ENCODE measurements at regions not wholly inside any gene's neighbourhood (a gene's known extent, or its start where the extent isn't known, plus 50 kb on each side); places are given as distances from the start of the nearest gene placed in this dataset.

DNA sequence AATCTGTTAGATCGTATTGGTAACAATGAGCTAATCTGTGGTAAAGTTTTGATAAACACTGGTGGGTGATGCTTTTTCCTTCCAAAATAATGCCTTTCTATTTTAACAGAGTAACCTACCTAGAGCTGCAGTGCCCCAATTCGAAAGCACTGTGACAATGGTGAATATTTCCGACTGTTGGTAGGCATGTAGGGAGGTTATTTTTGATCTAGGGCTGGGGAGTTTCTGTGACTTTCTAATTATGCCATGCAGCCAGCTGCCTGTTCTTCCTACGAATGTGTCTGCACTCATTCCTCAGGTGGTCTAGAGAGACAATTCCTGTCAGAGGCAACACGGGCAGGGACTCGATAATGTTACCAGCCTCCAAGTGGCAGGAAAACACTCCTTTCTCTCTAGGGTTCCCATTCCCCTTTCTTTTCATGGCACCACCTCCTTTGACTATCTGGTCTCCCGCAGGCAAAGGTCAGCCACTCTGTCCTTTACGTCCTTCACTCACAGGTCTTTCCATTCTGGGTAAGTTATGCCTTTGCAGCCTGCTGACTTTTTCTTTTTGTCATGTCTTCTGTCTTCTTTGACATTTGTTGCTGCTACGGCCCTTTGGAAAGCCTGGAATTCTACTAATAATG, 167.2 kb upstream of the MGAT5 start:
- H3K4me2 ChIP-seq (ENCODE audit: low read length), result no peak overlapping the region
- H3F3A ChIP-seq (ENCODE audit: control insufficient read depth, insufficient read depth), result no peaks in the 10 kb centered on the region
- TF ChIP-seq EZH2phosphoT487 (IDR thresholded peaks at IDR 0.05; ENCODE audit: borderline replicate concordance, low read length), result no peak
- TF ChIP-seq, protein P1, sequence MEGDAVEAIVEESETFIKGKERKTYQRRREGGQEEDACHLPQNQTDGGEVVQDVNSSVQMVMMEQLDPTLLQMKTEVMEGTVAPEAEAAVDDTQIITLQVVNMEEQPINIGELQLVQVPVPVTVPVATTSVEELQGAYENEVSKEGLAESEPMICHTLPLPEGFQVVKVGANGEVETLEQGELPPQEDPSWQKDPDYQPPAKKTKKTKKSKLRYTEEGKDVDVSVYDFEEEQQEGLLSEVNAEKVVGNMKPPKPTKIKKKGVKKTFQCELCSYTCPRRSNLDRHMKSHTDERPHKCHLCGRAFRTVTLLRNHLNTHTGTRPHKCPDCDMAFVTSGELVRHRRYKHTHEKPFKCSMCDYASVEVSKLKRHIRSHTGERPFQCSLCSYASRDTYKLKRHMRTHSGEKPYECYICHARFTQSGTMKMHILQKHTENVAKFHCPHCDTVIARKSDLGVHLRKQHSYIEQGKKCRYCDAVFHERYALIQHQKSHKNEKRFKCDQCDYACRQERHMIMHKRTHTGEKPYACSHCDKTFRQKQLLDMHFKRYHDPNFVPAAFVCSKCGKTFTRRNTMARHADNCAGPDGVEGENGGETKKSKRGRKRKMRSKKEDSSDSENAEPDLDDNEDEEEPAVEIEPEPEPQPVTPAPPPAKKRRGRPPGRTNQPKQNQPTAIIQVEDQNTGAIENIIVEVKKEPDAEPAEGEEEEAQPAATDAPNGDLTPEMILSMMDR (IDR thresholded peaks at IDR 0.05; ENCODE audit: low read depth, low read length, poor library complexity, severe bottlenecking), result no peak
- H3K9me3 ChIP-seq (ENCODE audit: control insufficient read depth, insufficient read depth, low read length), result no peaks in the 10 kb centered on the region
- H3K4me1 ChIP-seq (ENCODE audit: control insufficient read depth, low read length), result no peaks in the 10 kb centered on the region
- H3K79me2 ChIP-seq (ENCODE audit: control insufficient read depth, low read length), result no peaks in the 10 kb centered on the region
- H3K27me3 ChIP-seq (ENCODE audit: control insufficient read depth, low read length), result peaks cover 4% of the 10 kb centered on the region; the same call in 1 of the 2 replicates
- H3K27ac ChIP-seq (ENCODE audit: low read depth, low read length), result no peak overlapping the region
- no peaks in the 10 kb centered on the region for H4K20me1 ChIP-seq (ENCODE audit: control insufficient read depth, insufficient read depth, low read depth, low read length)
- no peak overlapping the region for H3K4me3 ChIP-seq (ENCODE audit: low read length)
- H3K36me3 ChIP-seq (ENCODE audit: control insufficient read depth, low read length), result no peaks in the 10 kb centered on the region
- no peaks in the 10 kb centered on the region for H3K9me2 ChIP-seq (replicated peaks; ENCODE audit: control insufficient read depth, low read length)

DNA sequence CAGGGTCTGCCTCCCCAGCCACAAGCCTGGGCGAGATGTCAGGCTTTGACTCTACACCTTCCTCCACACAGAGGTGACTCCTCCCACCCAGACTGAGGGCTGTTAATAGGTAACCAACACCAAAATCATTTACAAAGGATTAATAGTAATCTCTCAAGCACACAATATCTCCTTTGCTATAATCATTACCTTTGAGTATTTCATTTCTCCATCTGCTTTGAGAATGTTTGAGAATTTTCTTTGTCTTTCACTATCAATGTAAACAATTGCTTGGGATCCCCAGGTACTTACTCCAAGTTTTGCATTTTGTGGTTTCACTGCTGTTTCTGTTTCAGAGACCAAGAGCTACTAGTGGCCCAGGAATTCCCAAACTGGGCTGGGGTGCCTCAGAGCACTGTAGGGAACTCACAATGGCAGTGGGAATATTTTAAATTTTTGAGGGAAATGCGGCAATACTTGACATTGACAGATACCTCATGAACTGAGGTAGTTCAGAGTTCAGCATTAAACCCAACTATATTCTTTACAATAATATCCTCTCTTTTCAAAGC, 166.4 kb upstream of the MGAT5 start:
- H3K4me3 ChIP-seq (ENCODE audit: low read length), result no peak overlapping the region
- H3K27me3 ChIP-seq (ENCODE audit: control insufficient read depth, low read length), result peaks cover 4% of the 10 kb centered on the region; the same call in 1 of the 2 replicates
- no peaks in the 10 kb centered on the region for H3K9me3 ChIP-seq (ENCODE audit: control insufficient read depth, insufficient read depth, low read length)
- H3K36me3 ChIP-seq (ENCODE audit: control insufficient read depth, low read length), result no peaks in the 10 kb centered on the region
- H3K79me2 ChIP-seq (ENCODE audit: control insufficient read depth, low read length), result no peaks in the 10 kb centered on the region
- H3K4me2 ChIP-seq (ENCODE audit: low read length), result no peak overlapping the region
- no peaks in the 10 kb centered on the region for H3F3A ChIP-seq (ENCODE audit: control insufficient read depth, insufficient read depth)
- no peak for TF ChIP-seq EZH2phosphoT487 (IDR thresholded peaks at IDR 0.05; ENCODE audit: borderline replicate concordance, low read length)
- TF ChIP-seq, protein P1 (IDR thresholded peaks at IDR 0.05; ENCODE audit: low read depth, low read length, poor library complexity, severe bottlenecking), result no peak
- H3K9me2 ChIP-seq (replicated peaks; ENCODE audit: control insufficient read depth, low read length), result no peaks in the 10 kb centered on the region
- no peaks in the 10 kb centered on the region for H4K20me1 ChIP-seq (ENCODE audit: control insufficient read depth, insufficient read depth, low read depth, low read length)
- H3K27ac ChIP-seq (ENCODE audit: low read depth, low read length), result no peak overlapping the region
- H3K4me1 ChIP-seq (ENCODE audit: control insufficient read depth, low read length), result no peaks in the 10 kb centered on the region

DNA sequence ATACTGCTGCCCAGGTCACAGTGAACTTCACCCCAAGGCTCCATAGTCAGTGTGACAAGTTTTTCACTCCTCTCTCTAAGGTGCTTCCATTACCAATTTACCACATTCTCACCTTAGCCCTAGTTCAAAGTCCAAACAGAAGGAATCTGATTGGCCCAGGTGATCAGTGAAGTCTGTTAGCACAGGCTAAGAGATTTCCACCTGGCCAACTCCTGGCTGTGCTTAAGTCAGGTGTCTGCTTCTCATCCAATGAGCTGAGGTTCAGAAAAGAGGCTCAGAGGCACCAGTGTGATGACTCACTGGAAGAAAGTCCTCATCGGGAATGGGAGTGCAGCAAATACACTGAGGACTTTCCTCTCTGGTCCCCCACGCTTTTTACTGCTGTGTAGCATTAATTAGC, 164.4 kb upstream of the MGAT5 start:
- no peaks in the 10 kb centered on the region for H3K79me2 ChIP-seq (ENCODE audit: control insufficient read depth, low read length)
- no peaks in the 10 kb centered on the region for H4K20me1 ChIP-seq (ENCODE audit: control insufficient read depth, insufficient read depth, low read depth, low read length)
- TF ChIP-seq EZH2phosphoT487 (IDR thresholded peaks at IDR 0.05; ENCODE audit: borderline replicate concordance, low read length), result no peak
- TF ChIP-seq, protein P1 (IDR thresholded peaks at IDR 0.05; ENCODE audit: low read depth, low read length, poor library complexity, severe bottlenecking), result no peak

More for the DNA sequence above, 164.4 kb upstream of the MGAT5 start:
- Histone ChIP-seq H3K9me3 (ENCODE audit: control insufficient read depth, insufficient read depth, low read length) (no peaks in the 10 kb centered on the region), H3K4me2 (ENCODE audit: low read length) (no peak overlapping the region), H3K27ac (ENCODE audit: low read depth, low read length) (no peak overlapping the region), H3K4me3 (ENCODE audit: low read length) (no peak overlapping the region), H3K27me3 (ENCODE audit: control insufficient read depth, low read length) (no peaks in the 10 kb centered on the region; the same call in 1 of the 2 replicates), H3K9me2 (replicated peaks; ENCODE audit: control insufficient read depth, low read length) (no peaks in the 10 kb centered on the region), H3K36me3 (ENCODE audit: control insufficient read depth, low read length) (no peaks in the 10 kb centered on the region), H3K4me1 (ENCODE audit: control insufficient read depth, low read length) (no peaks in the 10 kb centered on the region), H3F3A (ENCODE audit: control insufficient read depth, insufficient read depth) (no peaks in the 10 kb centered on the region)

Data from DOHH2 (cell line).